ENCODE measurements at regions not wholly inside any gene's neighbourhood (a gene's known extent, or its start where the extent isn't known, plus 50 kb on each side); places are given as distances from the start of the nearest gene placed in this dataset.

GRCh38 chr11:38971141-38971540, 2373.1 kb upstream of the RAG2 start:
- Histone ChIP-seq H3K4me3 (no peak overlapping the region), H3K27me3 (no peaks in the 10 kb centered on the region), H3K9me3 (no peaks in the 10 kb centered on the region), H3K36me3 (no peaks in the 10 kb centered on the region), H3K27ac (no peak overlapping the region), H3K4me1 (no peaks in the 10 kb centered on the region)
- DNase-seq: no peak
- intact Hi-C loops (cut with DNase I; ENCODE audit: low total_unique reads): no loop called here
- TF ChIP-seq, protein P1, sequence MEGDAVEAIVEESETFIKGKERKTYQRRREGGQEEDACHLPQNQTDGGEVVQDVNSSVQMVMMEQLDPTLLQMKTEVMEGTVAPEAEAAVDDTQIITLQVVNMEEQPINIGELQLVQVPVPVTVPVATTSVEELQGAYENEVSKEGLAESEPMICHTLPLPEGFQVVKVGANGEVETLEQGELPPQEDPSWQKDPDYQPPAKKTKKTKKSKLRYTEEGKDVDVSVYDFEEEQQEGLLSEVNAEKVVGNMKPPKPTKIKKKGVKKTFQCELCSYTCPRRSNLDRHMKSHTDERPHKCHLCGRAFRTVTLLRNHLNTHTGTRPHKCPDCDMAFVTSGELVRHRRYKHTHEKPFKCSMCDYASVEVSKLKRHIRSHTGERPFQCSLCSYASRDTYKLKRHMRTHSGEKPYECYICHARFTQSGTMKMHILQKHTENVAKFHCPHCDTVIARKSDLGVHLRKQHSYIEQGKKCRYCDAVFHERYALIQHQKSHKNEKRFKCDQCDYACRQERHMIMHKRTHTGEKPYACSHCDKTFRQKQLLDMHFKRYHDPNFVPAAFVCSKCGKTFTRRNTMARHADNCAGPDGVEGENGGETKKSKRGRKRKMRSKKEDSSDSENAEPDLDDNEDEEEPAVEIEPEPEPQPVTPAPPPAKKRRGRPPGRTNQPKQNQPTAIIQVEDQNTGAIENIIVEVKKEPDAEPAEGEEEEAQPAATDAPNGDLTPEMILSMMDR (IDR thresholded peaks at IDR 0.05): no peak
- TF ChIP-seq POLR2A (IDR thresholded peaks at IDR 0.05): no peak

DNA sequence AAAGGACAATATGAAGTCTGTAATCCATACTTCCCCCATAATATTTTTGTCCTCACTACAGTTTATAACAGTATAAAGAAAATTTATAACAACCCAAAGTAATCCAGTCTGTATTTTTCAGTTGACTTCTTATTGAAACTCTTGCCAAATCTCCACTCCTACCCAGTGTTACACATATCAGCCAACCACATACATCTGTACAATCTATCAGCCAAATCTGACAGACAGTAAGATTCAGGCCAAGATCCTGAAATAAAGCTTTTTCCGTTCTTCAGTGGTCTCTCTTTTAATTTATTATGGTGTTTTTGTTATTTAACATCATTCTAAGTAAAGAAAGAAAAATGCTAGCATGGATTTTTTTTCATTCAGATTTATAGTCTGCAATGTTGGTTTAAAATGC, 2370.9 kb upstream of the RAG2 start:
- TF ChIP-seq, protein P1 (IDR thresholded peaks at IDR 0.05): no peak
- TF ChIP-seq POLR2A (IDR thresholded peaks at IDR 0.05): no peak
- Histone ChIP-seq H3K27me3 (no peaks in the 10 kb centered on the region), H3K27ac (no peak overlapping the region), H3K9me3 (no peaks in the 10 kb centered on the region), H3K4me3 (no peak overlapping the region), H3K36me3 (no peaks in the 10 kb centered on the region), H3K4me1 (no peaks in the 10 kb centered on the region)
- no peak for DNase-seq
- intact Hi-C loops (cut with DNase I; ENCODE audit: low total_unique reads): no loop called here

DNA sequence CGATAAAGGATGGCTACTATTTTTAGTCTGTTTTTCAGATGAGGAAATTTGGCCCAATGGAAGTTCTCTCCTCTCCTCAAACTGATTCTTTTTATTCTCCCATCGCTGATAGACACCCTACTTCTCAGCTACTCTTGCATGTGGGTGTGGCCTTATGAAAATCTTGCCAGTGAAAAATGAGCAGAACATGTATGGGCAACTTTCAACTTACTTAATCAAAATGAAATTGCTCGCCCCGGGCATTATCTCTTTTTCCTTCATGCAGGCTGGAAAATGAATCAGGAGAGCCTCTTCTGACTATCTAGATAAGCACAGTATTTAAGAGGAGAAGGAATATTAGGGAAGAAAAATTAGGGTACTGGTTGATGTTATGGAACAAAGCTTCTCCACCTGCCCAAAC, 2354.7 kb upstream of the RAG2 start:
- no peaks in the 10 kb centered on the region for H3K4me1 ChIP-seq
- H3K4me3 ChIP-seq: no peak overlapping the region
- no peaks in the 10 kb centered on the region for H3K9me3 ChIP-seq
- H3K27ac ChIP-seq: no peak overlapping the region
- no peaks in the 10 kb centered on the region for H3K27me3 ChIP-seq
- no peaks in the 10 kb centered on the region for H3K36me3 ChIP-seq
- intact Hi-C loops (cut with DNase I; ENCODE audit: low total_unique reads): no loop called here
- DNase-seq: no peak
- TF ChIP-seq, protein P1 (IDR thresholded peaks at IDR 0.05): no peak
- TF ChIP-seq POLR2A (IDR thresholded peaks at IDR 0.05): no peak

DNA sequence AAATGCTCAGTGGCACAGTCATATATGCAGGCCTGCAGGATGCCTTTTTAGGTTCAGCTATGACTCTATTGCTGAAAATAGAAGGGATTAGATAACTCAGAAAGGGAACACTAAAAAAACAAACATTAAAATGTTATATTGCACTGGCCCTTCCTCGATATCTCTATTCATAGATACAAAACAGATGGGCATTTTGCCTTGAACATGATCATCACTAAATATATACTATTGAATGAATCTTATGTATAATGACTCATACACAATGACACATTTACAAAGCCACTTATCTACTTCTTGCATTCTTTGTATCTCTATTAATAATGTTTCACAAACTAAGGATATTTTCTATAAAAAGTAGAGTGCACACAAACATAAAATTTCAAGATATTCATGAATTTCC, 2352.8 kb upstream of the RAG2 start:
- H3K4me1 ChIP-seq: no peaks in the 10 kb centered on the region
- H3K27me3 ChIP-seq: no peaks in the 10 kb centered on the region
- H3K4me3 ChIP-seq: no peak overlapping the region
- no peaks in the 10 kb centered on the region for H3K36me3 ChIP-seq
- no peak overlapping the region for H3K27ac ChIP-seq
- H3K9me3 ChIP-seq: no peaks in the 10 kb centered on the region
- no peak for DNase-seq
- intact Hi-C loops (cut with DNase I; ENCODE audit: low total_unique reads): no loop called here
- TF ChIP-seq, protein P1 (IDR thresholded peaks at IDR 0.05): no peak
- no peak for TF ChIP-seq POLR2A (IDR thresholded peaks at IDR 0.05)

DNA sequence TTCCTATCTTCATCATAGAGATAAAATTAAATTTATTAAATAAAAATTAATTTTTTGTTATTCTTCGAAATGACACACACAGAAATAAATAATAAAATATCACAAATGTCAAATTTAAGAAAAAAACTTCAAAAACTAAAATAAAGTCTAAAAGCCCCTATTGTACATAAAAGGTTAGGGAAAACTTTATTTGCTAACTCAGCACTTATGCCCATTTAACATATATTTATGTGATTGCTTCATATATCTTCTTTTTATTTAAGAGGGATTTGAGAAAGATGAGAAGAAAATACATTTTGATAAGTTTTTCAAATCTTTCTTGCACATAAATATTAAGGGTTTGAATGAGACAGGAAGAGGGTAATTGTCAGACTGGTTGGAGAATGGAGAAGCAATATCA, 2350.4 kb upstream of the RAG2 start:
- no peaks in the 10 kb centered on the region for H3K9me3 ChIP-seq
- H3K36me3 ChIP-seq: no peaks in the 10 kb centered on the region
- TF ChIP-seq POLR2A (IDR thresholded peaks at IDR 0.05): no peak
- TF ChIP-seq, protein P1 (IDR thresholded peaks at IDR 0.05): no peak
- H3K4me3 ChIP-seq: no peak overlapping the region
- no peaks in the 10 kb centered on the region for H3K4me1 ChIP-seq
- DNase-seq: no peak
- H3K27ac ChIP-seq: no peak overlapping the region
- H3K27me3 ChIP-seq: no peaks in the 10 kb centered on the region
- intact Hi-C loops (cut with DNase I; ENCODE audit: low total_unique reads): no loop called here

Data from uterus (tissue), 3 donors.